Neural progenitor cell (in vitro differentiated cells): ENCODE measurements at regions not wholly inside any gene's neighbourhood (a gene's known extent, or its start where the extent isn't known, plus 50 kb on each side); places are given as distances from the start of the nearest gene placed in this dataset.

Experiments
- DNase-seq: peaks from one replicate; pipeline ENCODE4 v3.0.0-alpha.2; 2016; ENCODE audit warnings: low spot score
- H2AFZ ChIP-seq: fragments of 200-600 bp; sonication (generic); replicated peaks from 2 replicates; pipeline ENCODE4 v1.6.1; 2016; ENCODE audit warnings: antibody characterized with exemption
- H3F3A ChIP-seq: fragments of 200-600 bp; sonication (generic); 2 replicates; pipeline ENCODE4 v1.6.1; 2016; ENCODE audit warnings: antibody characterized with exemption, low read depth
- H3K27ac ChIP-seq: fragments of 200-600 bp; sonication (generic); 2 replicates; pipeline ENCODE4 v1.5.1; 2016; ENCODE audit warnings: mild to moderate bottlenecking
- H3K27me3 ChIP-seq: fragments of 200-600 bp; sonication (generic); 2 replicates; pipeline ENCODE4 v1.6.1; 2016; ENCODE audit warnings: mild to moderate bottlenecking, moderate library complexity
- H3K36me3 ChIP-seq: fragments of 200-600 bp; sonication (generic); 2 replicates; pipeline ENCODE4 v1.5.1; 2016
- H3K4me1 ChIP-seq: fragments of 200-600 bp; sonication (generic); 2 replicates; pipeline ENCODE4 v1.6.1; 2016; ENCODE audit warnings: mixed run types
- H3K4me2 ChIP-seq: fragments of 200-600 bp; sonication (generic); 2 replicates; pipeline ENCODE4 v1.6.1; 2016
- H3K4me3 ChIP-seq: fragments of 200-600 bp; sonication (generic); 2 replicates; pipeline ENCODE4 v1.5.1; 2016
- H3K79me2 ChIP-seq: fragments of 200-600 bp; sonication (generic); 2 replicates; pipeline ENCODE4 v1.6.1; 2016; ENCODE audit warnings: low read depth
- H3K9ac ChIP-seq: fragments of 200-600 bp; sonication (generic); 2 replicates; pipeline ENCODE4 v1.6.1; 2016
- H3K9me3 ChIP-seq: fragments of 200-600 bp; sonication (generic); 2 replicates; pipeline ENCODE4 v1.5.1; 2016; ENCODE audit warnings: low read depth
- H4K20me1 ChIP-seq: fragments of 200-600 bp; sonication (generic); 2 replicates; pipeline ENCODE4 v1.6.1; 2016; ENCODE audit warnings: low read depth
- H3K27ac Mint-ChIP-seq: 3 replicates; pipeline ENCODE4 v1.8.0; 2021; ENCODE audit warnings: mixed read lengths
- H3K27me3 Mint-ChIP-seq: 2 replicates; pipeline ENCODE4 v1.8.0; 2022; ENCODE audit warnings: low read depth, mild to moderate bottlenecking, inconsistent platforms, moderate library complexity, mixed read lengths; ENCODE audit not compliant: insufficient read depth
- H3K36me3 Mint-ChIP-seq: 3 replicates; pipeline ENCODE4 v1.8.0; 2021; ENCODE audit warnings: mixed read lengths
- H3K4me1 Mint-ChIP-seq: 3 replicates; pipeline ENCODE4 v1.8.0; 2021; ENCODE audit warnings: mixed read lengths
- H3K4me3 Mint-ChIP-seq: 3 replicates; pipeline ENCODE4 v1.8.0; 2021; ENCODE audit warnings: mild to moderate bottlenecking, moderate library complexity, mixed read lengths
- H3K9me3 Mint-ChIP-seq: 3 replicates; pipeline ENCODE4 v1.8.0; 2020; ENCODE audit warnings: mixed read lengths
- CTCF ChIP-seq: fragments of 200-600 bp; sonication (generic); IDR thresholded peaks from 2 replicates; pipeline ENCODE4 v1.5.1; 2017; ENCODE audit warnings: antibody characterized with exemption, mild to moderate bottlenecking
- EZH2 ChIP-seq: fragments of 200-600 bp; sonication (generic); IDR thresholded peaks from 2 replicates; pipeline ENCODE4 v1.6.1; 2017; ENCODE audit warnings: antibody characterized with exemption, mild to moderate bottlenecking, moderate library complexity
- EZH2phosphoT487 ChIP-seq: fragments of 200-600 bp; sonication (generic); IDR thresholded peaks from 2 replicates; pipeline ENCODE4 v1.6.1; 2017; ENCODE audit warnings: antibody characterized with exemption

GRCh38 chr6:135665935-135666334 lies 168.4 kb upstream of the AHI1 start:
- no peaks in the 10 kb centered on the region for H3K36me3 ChIP-seq
- no peak overlapping the region for H3K4me3 Mint-ChIP-seq
- H3K4me1 ChIP-seq = no peaks in the 10 kb centered on the region
- DNase-seq = no peak
- H3K9ac ChIP-seq = no peak overlapping the region
- H3K79me2 ChIP-seq = no peaks in the 10 kb centered on the region
- no peak overlapping the region for H2AFZ ChIP-seq
- H3K36me3 Mint-ChIP-seq = no peaks in the 10 kb centered on the region
- H3K4me2 ChIP-seq = no peak overlapping the region
- H4K20me1 ChIP-seq = no peaks in the 10 kb centered on the region
- no peaks in the 10 kb centered on the region for H3K4me1 Mint-ChIP-seq
- TF ChIP-seq CTCF = no peak
- no peak for TF ChIP-seq EZH2
- TF ChIP-seq EZH2phosphoT487 = no peak
- H3K4me3 ChIP-seq = no peak overlapping the region
- H3K9me3 Mint-ChIP-seq = no peaks in the 10 kb centered on the region
- H3F3A ChIP-seq = no peaks in the 10 kb centered on the region
- H3K9me3 ChIP-seq = no peaks in the 10 kb centered on the region
- no peak overlapping the region for H3K27ac Mint-ChIP-seq
- H3K27ac ChIP-seq = no peak overlapping the region
- no peaks in the 10 kb centered on the region for H3K27me3 ChIP-seq
- H3K27me3 Mint-ChIP-seq = no peaks in the 10 kb centered on the region

GRCh38 chr6:135667691-135668455 lies 170.3 kb upstream of the AHI1 start:
- Histone ChIP-seq H3K9ac (no peak overlapping the region), H3K4me3 (no peak overlapping the region), H3K27ac (no peak overlapping the region), H3K9me3 (no peaks in the 10 kb centered on the region), H3K27me3 (no peaks in the 10 kb centered on the region), H3F3A (no peaks in the 10 kb centered on the region), H3K36me3 (no peaks in the 10 kb centered on the region), H3K4me1 (no peaks in the 10 kb centered on the region), H3K79me2 (no peaks in the 10 kb centered on the region), H4K20me1 (no peaks in the 10 kb centered on the region), H3K4me2 (no peak overlapping the region), H2AFZ (peak overlapping the region; percentile 21)
- TF ChIP-seq EZH2phosphoT487 = no peak
- TF ChIP-seq EZH2 = no peak
- no peak for TF ChIP-seq CTCF
- H3K9me3 Mint-ChIP-seq = peaks cover 2% of the 10 kb centered on the region
- DNase-seq = no peak
- H3K4me3 Mint-ChIP-seq = no peak overlapping the region
- H3K36me3 Mint-ChIP-seq = no peaks in the 10 kb centered on the region
- H3K27ac Mint-ChIP-seq = no peak overlapping the region
- no peaks in the 10 kb centered on the region for H3K4me1 Mint-ChIP-seq
- no peaks in the 10 kb centered on the region for H3K27me3 Mint-ChIP-seq

GRCh38 chr6:135672256-135672655 lies 174.7 kb upstream of the AHI1 start:
- Mint-ChIP-seq H3K9me3 (peaks cover 2% of the 10 kb centered on the region), H3K4me3 (no peak overlapping the region), H3K27ac (no peak overlapping the region), H3K4me1 (no peaks in the 10 kb centered on the region), H3K36me3 (no peaks in the 10 kb centered on the region), H3K27me3 (no peaks in the 10 kb centered on the region)
- no peaks in the 10 kb centered on the region for H4K20me1 ChIP-seq
- H2AFZ ChIP-seq = no peak overlapping the region
- no peak overlapping the region for H3K27ac ChIP-seq
- H3K79me2 ChIP-seq = no peaks in the 10 kb centered on the region
- H3K4me1 ChIP-seq = no peaks in the 10 kb centered on the region
- no peaks in the 10 kb centered on the region for H3K27me3 ChIP-seq
- no peaks in the 10 kb centered on the region for H3K36me3 ChIP-seq
- H3K9me3 ChIP-seq = no peaks in the 10 kb centered on the region
- H3F3A ChIP-seq = no peaks in the 10 kb centered on the region
- DNase-seq = no peak
- no peak overlapping the region for H3K4me2 ChIP-seq
- H3K4me3 ChIP-seq = no peak overlapping the region
- H3K9ac ChIP-seq = no peak overlapping the region
- TF ChIP-seq EZH2phosphoT487 = no peak
- TF ChIP-seq CTCF = no peak
- no peak for TF ChIP-seq EZH2
